Osteocyte (in vitro differentiated cells): ENCODE measurements at regions not wholly inside any gene's neighbourhood (a gene's known extent, or its start where the extent isn't known, plus 50 kb on each side); places are given as distances from the start of the nearest gene placed in this dataset.
"Not testable (repeated sequence)": the region's sequence is repeated elsewhere in the genome, so short reads cannot be mapped to it uniquely, and the experiment has no call there.

ENCODE experiments used
- DNase-seq: peaks from one replicate; pipeline ENCODE4 v3.0.0; 2021; ENCODE audit warnings: mixed read lengths; ENCODE audit not compliant: unreplicated experiment; ENCODE audit errors: extremely low spot score
- H3K27ac Mint-ChIP-seq: one replicate; pipeline ENCODE4 v1.8.0; 2021; ENCODE audit warnings: mild to moderate bottlenecking, mixed read lengths; ENCODE audit not compliant: unreplicated experiment
- H3K27me3 Mint-ChIP-seq: one replicate; pipeline ENCODE4 v1.8.0; 2021; ENCODE audit warnings: mixed read lengths; ENCODE audit not compliant: unreplicated experiment
- H3K36me3 Mint-ChIP-seq: one replicate; pipeline ENCODE4 v1.8.0; 2021; ENCODE audit warnings: mixed read lengths; ENCODE audit not compliant: unreplicated experiment
- H3K4me1 Mint-ChIP-seq: one replicate; pipeline ENCODE4 v1.8.0; 2021; ENCODE audit warnings: mixed read lengths; ENCODE audit not compliant: unreplicated experiment
- H3K4me3 Mint-ChIP-seq: one replicate; pipeline ENCODE4 v1.8.0; 2021; ENCODE audit warnings: mild to moderate bottlenecking, moderate library complexity, mixed read lengths; ENCODE audit not compliant: unreplicated experiment
- H3K9me3 Mint-ChIP-seq: one replicate; pipeline ENCODE4 v1.8.0; 2021; ENCODE audit warnings: mixed read lengths; ENCODE audit not compliant: unreplicated experiment
- CTCF ChIP-seq: fragments of 200-600 bp; sonication (generic); IDR thresholded peaks from 2 replicates; pipeline ENCODE4 v1.5.0; 2021; ENCODE audit warnings: antibody characterized with exemption, mild to moderate bottlenecking, moderate library complexity

GRCh38 chr3:107221856-107222255 is 155.4 kb upstream of the CCDC54 start:
- Mint-ChIP-seq H3K4me1 (peaks cover 62% of the 10 kb centered on the region), H3K27ac (peak overlapping the region; percentile 99), H3K4me3 (no peak overlapping the region)

GRCh38 chr3:107222907-107223306 is 154.3 kb upstream of the CCDC54 start:
- peak overlapping the region; percentile 99 for H3K27ac Mint-ChIP-seq
- no peak for TF ChIP-seq CTCF
- DNase-seq = no peak
- no peak overlapping the region for H3K4me3 Mint-ChIP-seq
- H3K36me3 Mint-ChIP-seq = peaks cover 2% of the 10 kb centered on the region
- H3K9me3 Mint-ChIP-seq = peaks cover 5% of the 10 kb centered on the region
- no peaks in the 10 kb centered on the region for H3K27me3 Mint-ChIP-seq
- peaks cover 61% of the 10 kb centered on the region for H3K4me1 Mint-ChIP-seq

More at GRCh38 chr3:107221856-107222255, 155.4 kb upstream of the CCDC54 start:
- Mint-ChIP-seq H3K9me3 (peaks cover 5% of the 10 kb centered on the region), H3K27me3 (no peaks in the 10 kb centered on the region), H3K36me3 (peaks cover 2% of the 10 kb centered on the region)
- no peak for TF ChIP-seq CTCF
- DNase-seq = no peak

GRCh38 chr3:107224026-107224596 is 153.1 kb upstream of the CCDC54 start:
- Mint-ChIP-seq H3K27me3 (no peaks in the 10 kb centered on the region), H3K27ac (peak overlapping the region; percentile 16), H3K4me3 (no peak overlapping the region), H3K4me1 (peaks cover 49% of the 10 kb centered on the region), H3K36me3 (peaks cover 2% of the 10 kb centered on the region), H3K9me3 (peaks cover 5% of the 10 kb centered on the region)
- DNase-seq = no peak
- TF ChIP-seq CTCF = no peak

- H3K27me3 Mint-ChIP-seq = no peaks in the 10 kb centered on the region
- peaks cover 2% of the 10 kb centered on the region for H3K36me3 Mint-ChIP-seq
- H3K4me3 Mint-ChIP-seq = no peak overlapping the region
- peaks cover 23% of the 10 kb centered on the region for H3K4me1 Mint-ChIP-seq
- no peak for DNase-seq
- H3K27ac Mint-ChIP-seq = no peak overlapping the region
- TF ChIP-seq CTCF = no peak
- H3K9me3 Mint-ChIP-seq = peaks cover 5% of the 10 kb centered on the region
These were observed 150.1 kb upstream of the CCDC54 start for GRCh38 chr3:107227091-107227490.

- not testable (repeated sequence) for H3K27me3 Mint-ChIP-seq, H3K4me3 Mint-ChIP-seq, H3K27ac Mint-ChIP-seq, H3K9me3 Mint-ChIP-seq, H3K36me3 Mint-ChIP-seq, DNase-seq
- H3K4me1 Mint-ChIP-seq = peaks cover 16% of the 10 kb centered on the region
These were observed 143.4 kb upstream of the CCDC54 start for GRCh38 chr3:107233877-107234276.
